RWPE2 (cell line): ENCODE measurements at regions not wholly inside any gene's neighbourhood (a gene's known extent, or its start where the extent isn't known, plus 50 kb on each side); places are given as distances from the start of the nearest gene placed in this dataset.
A peak's percentile ranks its signal among the peaks of the same experiment; 100 is the strongest.

ENCODE experiments used
- ATAC-seq: fragments of 200-7000 bp; cut with Tn5 transposase; 3 replicates; pipeline ENCODE4 v1.9.1; 2021; ENCODE audit warnings: low read depth
- DNase-seq: peaks from one replicate; pipeline ENCODE4 v3.0.0-alpha.2; 2020; ENCODE audit warnings: low spot score
- H3K27ac ChIP-seq: fragments of 450-650 bp; 2 replicates; pipeline ENCODE4 v1.5.1; 2017; ENCODE audit warnings: mild to moderate bottlenecking; ENCODE audit not compliant: poor library complexity, severe bottlenecking
- H3K27me3 ChIP-seq: fragments of 250-450 bp; sonication (Bioruptor Pico); 2 replicates; pipeline ENCODE4 v1.5.1; 2021; ENCODE audit warnings: mild to moderate bottlenecking, moderate library complexity; ENCODE audit not compliant: insufficient read depth, poor library complexity, severe bottlenecking
- H3K36me3 ChIP-seq: fragments of 250-450 bp; sonication (Bioruptor Pico); 2 replicates; pipeline ENCODE4 v1.5.1; 2020; ENCODE audit warnings: low read depth, mild to moderate bottlenecking, moderate library complexity
- H3K4me1 ChIP-seq: fragments of 250-450 bp; sonication (Bioruptor Pico); 2 replicates; pipeline ENCODE4 v1.5.1; 2021; ENCODE audit warnings: mild to moderate bottlenecking, moderate library complexity; ENCODE audit not compliant: insufficient read depth, poor library complexity, severe bottlenecking
- H3K4me3 ChIP-seq: fragments of 250-450 bp; sonication (Bioruptor Pico); 2 replicates; pipeline ENCODE4 v1.5.1; 2021; ENCODE audit warnings: mild to moderate bottlenecking, moderate library complexity; ENCODE audit not compliant: severe bottlenecking
- H3K9me3 ChIP-seq: fragments of 250-450 bp; sonication (Bioruptor Pico); 2 replicates; pipeline ENCODE4 v1.5.1; 2021; ENCODE audit warnings: mild to moderate bottlenecking, moderate library complexity; ENCODE audit not compliant: severe bottlenecking
- CTCF ChIP-seq: fragments of 450-650 bp; IDR thresholded peaks from one replicate; pipeline ENCODE4 v1.5.1; 2017; ENCODE audit warnings: mild to moderate bottlenecking, moderate library complexity; ENCODE audit not compliant: poor library complexity, severe bottlenecking

- peaks cover 4% of the 10 kb centered on the region for H3K9me3 ChIP-seq
- H3K36me3 ChIP-seq: no peaks in the 10 kb centered on the region
- no peak for ATAC-seq
- TF ChIP-seq CTCF: no peak
- H3K4me1 ChIP-seq: no peaks in the 10 kb centered on the region
- no peak overlapping the region for H3K27ac ChIP-seq
- no peak overlapping the region for H3K4me3 ChIP-seq
- no peak for DNase-seq
- no peaks in the 10 kb centered on the region for H3K27me3 ChIP-seq
These were observed 68.7 kb upstream of the RNF7 start for GRCh38 chr3:141669434-141669833.

DNA sequence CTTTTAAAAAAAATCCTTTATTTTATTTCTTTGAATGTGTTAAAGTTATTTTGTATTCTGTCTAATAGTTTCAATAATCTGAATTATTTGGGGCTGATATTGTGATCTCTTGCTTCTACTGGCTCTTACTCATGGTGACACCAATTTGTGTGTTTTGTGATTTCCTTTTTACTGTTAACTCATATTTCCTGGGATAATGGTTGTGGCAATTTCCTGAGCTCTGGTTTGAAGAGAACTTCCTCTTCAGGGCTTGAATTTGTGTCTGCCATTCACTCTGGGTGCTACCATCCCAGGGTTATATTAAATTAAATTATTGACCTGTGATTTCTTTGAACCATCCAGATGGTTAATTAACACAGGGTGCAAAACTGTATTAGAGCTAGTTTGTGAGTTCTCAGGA is 60.4 kb upstream of the RNF7 start:
- H3K9me3 ChIP-seq: no peaks in the 10 kb centered on the region
- no peak for ATAC-seq

DNA sequence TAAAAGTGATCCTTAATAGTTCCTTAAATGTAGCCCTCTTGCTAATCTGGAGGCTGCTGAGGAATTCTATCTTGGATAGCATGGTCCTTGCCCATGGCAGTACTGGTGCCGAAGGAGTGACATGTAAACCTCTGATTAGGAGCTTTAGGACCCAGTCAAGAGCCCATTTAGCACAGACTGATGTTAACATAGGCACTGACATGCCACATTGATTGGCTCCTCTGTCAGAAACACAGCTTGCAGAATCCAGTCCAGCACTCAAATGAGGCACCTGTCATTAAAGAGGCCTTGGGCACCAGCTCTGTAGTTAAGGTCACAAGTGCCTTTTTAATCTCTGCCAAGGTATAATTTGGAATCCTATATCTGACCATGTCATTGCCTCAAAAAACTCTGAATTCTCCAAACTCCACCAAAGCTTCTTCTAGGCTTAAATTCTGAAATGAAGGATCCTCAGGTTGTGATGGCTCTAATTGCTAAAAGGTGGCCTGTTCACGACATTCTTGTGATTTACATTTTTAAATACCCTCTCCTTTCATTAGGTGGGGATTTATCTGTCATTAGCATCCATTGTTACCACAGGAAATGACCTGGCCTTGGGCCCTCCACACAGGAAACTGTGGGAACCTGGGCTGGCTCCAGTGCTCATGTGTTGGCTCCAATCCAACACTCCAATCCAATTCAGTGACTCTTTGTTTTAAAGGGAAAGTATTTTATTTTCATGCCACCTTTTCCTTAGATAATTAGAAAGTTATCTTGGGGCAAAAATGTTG is 57.3 kb upstream of the RNF7 start:
- Histone ChIP-seq H3K9me3 (no peaks in the 10 kb centered on the region), H3K27ac (peak overlapping the region; percentile 42), H3K36me3 (no peaks in the 10 kb centered on the region), H3K27me3 (no peaks in the 10 kb centered on the region), H3K4me3 (no peak overlapping the region), H3K4me1 (peaks cover 15% of the 10 kb centered on the region)
- DNase-seq (no peak), ATAC-seq (peak; percentile 84)
- TF ChIP-seq CTCF: no peak

More for the DNA sequence above, 60.4 kb upstream of the RNF7 start:
- H3K4me1 ChIP-seq: peaks cover 15% of the 10 kb centered on the region
- no peak for TF ChIP-seq CTCF
- DNase-seq: no peak
- no peak overlapping the region for H3K27ac ChIP-seq
- no peaks in the 10 kb centered on the region for H3K36me3 ChIP-seq
- no peaks in the 10 kb centered on the region for H3K27me3 ChIP-seq
- H3K4me3 ChIP-seq: no peak overlapping the region

- Histone ChIP-seq H3K9me3 (no peaks in the 10 kb centered on the region), H3K4me3 (no peak overlapping the region), H3K27me3 (no peaks in the 10 kb centered on the region), H3K36me3 (no peaks in the 10 kb centered on the region), H3K27ac (peak overlapping the region; percentile 42), H3K4me1 (peaks cover 15% of the 10 kb centered on the region)
- ATAC-seq: no peak
- no peak for TF ChIP-seq CTCF
- no peak for DNase-seq
These were observed 56.7 kb upstream of the RNF7 start for GRCh38 chr3:141681390-141681780.

GRCh38 chr3:141682007-141682406 is 56.1 kb upstream of the RNF7 start:
- Histone ChIP-seq H3K27ac (no peak overlapping the region), H3K4me1 (peaks cover 15% of the 10 kb centered on the region), H3K27me3 (no peaks in the 10 kb centered on the region), H3K9me3 (no peaks in the 10 kb centered on the region), H3K4me3 (no peak overlapping the region), H3K36me3 (no peaks in the 10 kb centered on the region)
- ATAC-seq: no peak
- TF ChIP-seq CTCF: no peak
- no peak for DNase-seq
